ENCODE measurements at regions not wholly inside any gene's neighbourhood (a gene's known extent, or its start where the extent isn't known, plus 50 kb on each side); places are given as distances from the start of the nearest gene placed in this dataset.
"Not testable (repeated sequence)": the region's sequence is repeated elsewhere in the genome, so short reads cannot be mapped to it uniquely, and the experiment has no call there.

DNA sequence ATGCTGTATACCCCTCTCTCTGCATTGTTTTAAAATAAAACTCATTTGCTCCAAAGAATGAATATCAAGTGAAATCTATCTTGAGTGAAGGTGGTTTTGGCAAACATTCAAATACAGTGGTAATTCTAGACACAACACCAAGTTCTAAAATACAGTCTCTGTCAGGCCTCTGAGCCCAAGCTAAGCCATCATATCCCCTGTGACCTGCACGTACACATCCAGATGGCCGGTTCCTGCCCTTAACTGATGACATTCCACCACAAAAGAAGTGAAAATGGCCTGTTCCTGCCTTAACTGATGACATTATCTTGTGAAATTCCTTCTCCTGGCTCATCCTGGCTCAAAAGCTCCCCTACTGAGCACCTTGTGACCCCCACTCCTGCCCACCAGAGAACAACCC lies 1201.5 kb downstream of the FLRT2 start:
- TF ChIP-seq, protein P1, sequence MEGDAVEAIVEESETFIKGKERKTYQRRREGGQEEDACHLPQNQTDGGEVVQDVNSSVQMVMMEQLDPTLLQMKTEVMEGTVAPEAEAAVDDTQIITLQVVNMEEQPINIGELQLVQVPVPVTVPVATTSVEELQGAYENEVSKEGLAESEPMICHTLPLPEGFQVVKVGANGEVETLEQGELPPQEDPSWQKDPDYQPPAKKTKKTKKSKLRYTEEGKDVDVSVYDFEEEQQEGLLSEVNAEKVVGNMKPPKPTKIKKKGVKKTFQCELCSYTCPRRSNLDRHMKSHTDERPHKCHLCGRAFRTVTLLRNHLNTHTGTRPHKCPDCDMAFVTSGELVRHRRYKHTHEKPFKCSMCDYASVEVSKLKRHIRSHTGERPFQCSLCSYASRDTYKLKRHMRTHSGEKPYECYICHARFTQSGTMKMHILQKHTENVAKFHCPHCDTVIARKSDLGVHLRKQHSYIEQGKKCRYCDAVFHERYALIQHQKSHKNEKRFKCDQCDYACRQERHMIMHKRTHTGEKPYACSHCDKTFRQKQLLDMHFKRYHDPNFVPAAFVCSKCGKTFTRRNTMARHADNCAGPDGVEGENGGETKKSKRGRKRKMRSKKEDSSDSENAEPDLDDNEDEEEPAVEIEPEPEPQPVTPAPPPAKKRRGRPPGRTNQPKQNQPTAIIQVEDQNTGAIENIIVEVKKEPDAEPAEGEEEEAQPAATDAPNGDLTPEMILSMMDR (IDR thresholded peaks at IDR 0.05; ENCODE audit: borderline replicate concordance, extremely low read depth, low read length, poor library complexity, severe bottlenecking) = not testable (repeated sequence)
- TF ChIP-seq EZH2 (IDR thresholded peaks at IDR 0.05; ENCODE audit: borderline replicate concordance, low read depth, low read length, severe bottlenecking) = not testable (repeated sequence)
